Gastroesophageal sphincter (tissue), 4 donors: ENCODE measurements at regions not wholly inside any gene's neighbourhood (a gene's known extent, or its start where the extent isn't known, plus 50 kb on each side); places are given as distances from the start of the nearest gene placed in this dataset.

Experiments used
- ATAC-seq: fragments of 150-250 bp; one replicate; pipeline ENCODE4 v1.9.1; 2016; ENCODE audit warnings: mild to moderate bottlenecking, moderate library complexity
- H3K27ac ChIP-seq, 4 donors: fragments of 200-600 bp; sonication (generic) in 3 of 4; 1 replicate in 3 of 4; 2 replicates in 1 of 4; pipeline ENCODE4 v1.5.1; 2016 to 2019
- H3K27me3 ChIP-seq: fragments of 200-600 bp; sonication (generic); one replicate; pipeline ENCODE4 v1.5.1; 2019
- H3K36me3 ChIP-seq, 2 donors: fragments of 200-600 bp; sonication (generic); one replicate each; pipeline ENCODE4 v1.5.1; 2019; ENCODE audit warnings: control low read depth in 1 of 2
- H3K4me1 ChIP-seq, 3 donors: fragments of 200-600 bp; sonication (generic); 1 replicate in 2 of 3; 2 replicates in 1 of 3; pipeline ENCODE4 v1.5.1; 2016 to 2019; ENCODE audit warnings: control low read depth in 2 of 3
- H3K4me3 ChIP-seq, 2 donors: fragments of 200-600 bp; sonication (generic); one replicate each; pipeline ENCODE4 v1.5.1; 2019; ENCODE audit warnings: mild to moderate bottlenecking in 1 of 2, moderate library complexity in 1 of 2
- H3K9me3 ChIP-seq, 3 donors: fragments of 200-600 bp; sonication (generic); one replicate each; pipeline ENCODE4 v1.5.1; 2017 to 2019; ENCODE audit warnings: control low read depth in 2 of 3
- CTCF ChIP-seq, 4 experiments: fragments of 200-600 bp in 2 of 4; fragments of 450-650 bp in 2 of 4; sonication (generic) in 1 of 4; IDR thresholded peaks; one replicate each; pipeline ENCODE4 v1.5.1; 2017 to 2019; ENCODE audit warnings: antibody characterized with exemption in 4 of 4, mild to moderate bottlenecking in 2 of 4, moderate library complexity in 2 of 4
- EP300 ChIP-seq: sonication (generic); formaldehyde crosslinking; IDR thresholded peaks from one replicate; pipeline ENCODE4 v1.6.1; 2017; ENCODE audit warnings: antibody characterized with exemption, mild to moderate bottlenecking
- POLR2A ChIP-seq, 2 donors: fragments of 450-650 bp; IDR thresholded peaks; one replicate each; pipeline ENCODE4 v1.6.1; 2017; ENCODE audit warnings: antibody characterized with exemption in 2 of 2, mild to moderate bottlenecking in 2 of 2, moderate library complexity in 1 of 2
- POLR2AphosphoS5 ChIP-seq: sonication (generic); formaldehyde crosslinking; IDR thresholded peaks from one replicate; pipeline ENCODE4 v1.6.1; 2017; ENCODE audit warnings: antibody characterized with exemption
- WGBS, 2 donors: methylation state at CpG; one replicate each; pipeline ENCODE4 v1.1.5; 2018; ENCODE audit warnings: low coverage in 1 of 2; 5-methylcytosine and 5-hydroxymethylcytosine counted together

- WGBS, 2 donors, result 92% methylated on average over 2 of the region's 2 CpGs; no CpG with 5 or more reads in 1 of the 2 donors
Observed at GRCh38 chr4:54844911-54845310, 187.2 kb downstream of the KIT start.

DNA sequence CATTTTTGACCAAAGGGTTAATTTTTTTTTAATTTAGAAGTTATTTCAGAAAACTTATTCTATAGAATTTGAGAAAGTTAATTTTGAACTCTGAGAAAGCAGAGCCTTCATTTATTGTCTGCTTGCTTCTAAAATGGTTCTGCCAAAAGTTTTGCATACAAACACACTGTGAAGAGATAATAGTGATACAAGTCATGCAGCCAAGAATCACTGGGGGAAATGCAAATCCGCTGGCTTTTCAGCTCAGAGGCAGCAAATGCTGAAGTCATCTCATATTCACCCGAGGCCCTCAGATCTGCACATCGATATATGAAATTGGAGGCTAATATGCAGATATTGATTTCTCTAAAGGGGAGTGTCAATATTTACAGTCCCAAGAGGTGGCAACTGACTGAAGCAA, 186.2 kb downstream of the KIT start:
- ATAC-seq, result no peak
- TF ChIP-seq EP300 (no peak), CTCF (IDR thresholded peaks at IDR 0.05) (no peak), POLR2AphosphoS5 (no peak), POLR2A (IDR thresholded peaks at IDR 0.05) (no peak)
- no peak overlapping the region for H3K27ac ChIP-seq
- H3K27me3 ChIP-seq, result no peaks in the 10 kb centered on the region
- no peaks in the 10 kb centered on the region for H3K36me3 ChIP-seq
- H3K4me3 ChIP-seq, result no peak overlapping the region
- WGBS, 2 donors, result 73% methylated on average over 3 of the region's 3 CpGs; no CpG with 5 or more reads in 1 of the 2 donors
- H3K9me3 ChIP-seq, result no peaks in the 10 kb centered on the region
- H3K4me1 ChIP-seq, result peaks cover 0 to 6% (median 0%) of the 10 kb centered on the region in 3 donors

More at GRCh38 chr4:54844911-54845310, 187.2 kb downstream of the KIT start:
- Histone ChIP-seq H3K9me3 (no peaks in the 10 kb centered on the region), H3K27me3 (no peaks in the 10 kb centered on the region), H3K4me3 (no peak overlapping the region), H3K27ac (no peak overlapping the region), H3K4me1 (peaks cover 0 to 6% (median 0%) of the 10 kb centered on the region in 3 donors), H3K36me3 (no peaks in the 10 kb centered on the region)
- ATAC-seq, result no peak
- TF ChIP-seq POLR2AphosphoS5 (no peak), POLR2A (IDR thresholded peaks at IDR 0.05) (no peak), EP300 (no peak), CTCF (IDR thresholded peaks at IDR 0.05) (no peak)

DNA sequence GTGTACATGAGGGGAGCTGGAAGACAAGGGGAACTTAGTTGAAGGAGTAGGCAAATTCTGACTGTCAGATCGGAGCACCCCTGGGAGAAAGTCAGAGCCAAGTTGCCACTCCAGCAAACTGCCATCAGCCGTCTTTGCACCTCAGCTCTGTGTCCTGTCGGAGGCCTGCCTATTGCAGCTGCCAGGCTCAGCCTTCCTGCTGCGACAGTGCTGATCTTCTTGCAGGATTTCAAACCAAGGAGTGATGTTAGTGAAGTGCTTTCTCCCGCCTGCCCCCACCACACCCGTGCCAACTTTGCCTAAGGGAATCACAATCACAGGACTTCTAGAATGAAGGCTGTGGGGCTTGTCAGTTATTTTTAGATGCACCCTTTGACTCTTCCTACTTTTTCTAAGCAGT, 185.3 kb downstream of the KIT start:
- WGBS, 2 donors, result 61 to 67% methylated on average over 4 of the region's 6 CpGs
- Histone ChIP-seq H3K4me3 (no peak overlapping the region), H3K27me3 (no peaks in the 10 kb centered on the region), H3K27ac (no peak overlapping the region), H3K4me1 (peaks cover 0 to 6% (median 0%) of the 10 kb centered on the region in 3 donors), H3K36me3 (no peaks in the 10 kb centered on the region), H3K9me3 (no peaks in the 10 kb centered on the region)
- no peak for ATAC-seq
- no peak for TF ChIP-seq CTCF (IDR thresholded peaks at IDR 0.05)
- no peak for TF ChIP-seq EP300
- TF ChIP-seq POLR2A (IDR thresholded peaks at IDR 0.05), result no peak
- no peak for TF ChIP-seq POLR2AphosphoS5

DNA sequence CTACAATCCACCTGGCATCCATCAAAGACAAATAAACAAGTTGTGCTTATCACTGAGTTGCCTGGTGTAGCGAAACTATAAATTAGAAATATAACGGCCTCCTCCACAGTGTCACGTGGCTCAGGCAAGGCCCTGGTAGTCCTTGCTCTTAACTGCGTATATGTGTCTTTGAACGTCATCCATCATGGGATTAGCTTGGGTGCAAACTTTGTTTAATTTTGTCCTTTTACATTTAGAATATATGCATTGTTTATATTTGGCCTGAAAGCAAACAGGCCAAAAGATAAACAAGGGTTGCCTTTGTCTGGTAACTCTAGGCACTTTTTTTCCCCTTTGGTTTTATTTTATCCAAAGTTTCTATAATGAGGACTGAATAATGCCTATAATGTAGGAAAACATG, 184.9 kb downstream of the KIT start:
- WGBS, 2 donors, result 65 to 86% methylated on average over 5 of the region's 5 CpGs
- Histone ChIP-seq H3K4me3 (no peak overlapping the region), H3K4me1 (peaks cover 0 to 6% (median 0%) of the 10 kb centered on the region in 3 donors), H3K27ac (no peak overlapping the region), H3K27me3 (no peaks in the 10 kb centered on the region), H3K36me3 (no peaks in the 10 kb centered on the region), H3K9me3 (no peaks in the 10 kb centered on the region)
- no peak for TF ChIP-seq EP300
- no peak for TF ChIP-seq CTCF (IDR thresholded peaks at IDR 0.05)
- no peak for TF ChIP-seq POLR2A (IDR thresholded peaks at IDR 0.05)
- no peak for TF ChIP-seq POLR2AphosphoS5
- ATAC-seq, result no peak

DNA sequence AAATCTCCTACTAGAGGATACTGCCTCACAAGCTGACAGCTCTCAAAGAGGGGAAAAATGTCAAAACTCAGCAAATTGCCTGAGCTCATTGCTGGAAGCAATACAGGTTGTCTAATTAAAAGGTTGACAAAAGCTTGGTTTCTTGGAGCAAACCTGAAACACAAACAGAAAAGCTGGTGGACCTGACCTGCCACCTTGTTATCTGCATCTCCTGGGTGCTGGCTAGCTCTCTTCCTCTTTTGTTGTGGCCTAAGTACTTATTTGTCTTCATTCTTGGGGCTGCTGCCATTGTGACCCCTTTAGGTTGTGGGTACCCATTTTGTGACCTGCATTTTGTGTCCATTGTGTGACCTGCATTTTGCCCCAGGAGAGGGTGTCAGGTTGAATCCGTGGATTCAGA, 184.5 kb downstream of the KIT start:
- WGBS, 2 donors, result no CpG with 5 or more reads among the region's 1 CpG
- H3K9me3 ChIP-seq, result no peaks in the 10 kb centered on the region
- no peaks in the 10 kb centered on the region for H3K27me3 ChIP-seq
- TF ChIP-seq EP300 (no peak), POLR2A (IDR thresholded peaks at IDR 0.05) (no peak)
- H3K4me3 ChIP-seq, result no peak overlapping the region
- H3K4me1 ChIP-seq, result peaks cover 0 to 6% (median 0%) of the 10 kb centered on the region in 3 donors
- H3K27ac ChIP-seq, result no peak overlapping the region
- ATAC-seq, result no peak
- no peaks in the 10 kb centered on the region for H3K36me3 ChIP-seq
